CD4-positive, alpha-beta T cell treated with Interleukin-4 for 1 hour (primary cell): ENCODE measurements at regions not wholly inside any gene's neighbourhood (a gene's known extent, or its start where the extent isn't known, plus 50 kb on each side); places are given as distances from the start of the nearest gene placed in this dataset.
"Not testable (repeated sequence)": the region's sequence is repeated elsewhere in the genome, so short reads cannot be mapped to it uniquely, and the experiment has no call there.

ENCODE experiments used
- DNase-seq, 2 donors: peaks; one replicate each; pipeline ENCODE4 v3.0.0-alpha.2; 2020 to 2022

GRCh38 chr6:141746324-141746723, 386.4 kb upstream of the GJE1 start:
- not testable (repeated sequence) for DNase-seq

- no peak for DNase-seq
Measured at GRCh38 chr6:141744971-141745370, 387.8 kb upstream of the GJE1 start.

GRCh38 chr6:141744194-141744925, 388.4 kb upstream of the GJE1 start:
- DNase-seq: no peak

GRCh38 chr6:141736104-141736503, 396.6 kb upstream of the GJE1 start:
- DNase-seq: no peak

- DNase-seq: no peak
Measured at GRCh38 chr6:141735126-141735525, 397.6 kb upstream of the GJE1 start.

- no peak for DNase-seq
Measured at GRCh38 chr6:141734071-141734840, 398.5 kb upstream of the GJE1 start.

GRCh38 chr6:141729146-141729545, 403.6 kb upstream of the GJE1 start:
- DNase-seq: no peak

- no peak for DNase-seq
Measured at GRCh38 chr6:141728330-141728729, 404.4 kb upstream of the GJE1 start.

GRCh38 chr6:141726248-141726647, 406.5 kb upstream of the GJE1 start:
- DNase-seq: no peak

- no peak for DNase-seq
Measured at GRCh38 chr6:141724731-141725130, 408.0 kb upstream of the GJE1 start.

GRCh38 chr6:141719476-141719875, 413.2 kb upstream of the GJE1 start:
- no peak for DNase-seq

- no peak for DNase-seq
Measured at GRCh38 chr6:141705431-141705830, 427.3 kb upstream of the GJE1 start.

GRCh38 chr6:141704151-141704550, 428.6 kb upstream of the GJE1 start:
- no peak for DNase-seq

GRCh38 chr6:141701732-141702131, 431.0 kb upstream of the GJE1 start:
- DNase-seq: no peak

- no peak for DNase-seq
Measured at GRCh38 chr6:141700819-141701218, 431.9 kb upstream of the GJE1 start.

- no peak for DNase-seq
Measured at GRCh38 chr6:141688916-141689315, 443.8 kb upstream of the GJE1 start.

- DNase-seq: no peak
Measured at GRCh38 chr6:141685416-141685815, 447.3 kb upstream of the GJE1 start.

GRCh38 chr6:141682391-141682790, 450.3 kb upstream of the GJE1 start:
- DNase-seq: no peak

- DNase-seq: peak in 1 of 2 donors; percentile 40
Measured at GRCh38 chr6:141677598-141678211, 455.0 kb upstream of the GJE1 start.

GRCh38 chr6:141675957-141676356, 456.8 kb upstream of the GJE1 start:
- no peak for DNase-seq

GRCh38 chr6:141669141-141669540, 463.6 kb upstream of the GJE1 start:
- DNase-seq: no peak

GRCh38 chr6:141667580-141668309, 465.0 kb upstream of the GJE1 start:
- no peak for DNase-seq

- DNase-seq: no peak
Measured at GRCh38 chr6:141666187-141666586, 466.5 kb upstream of the GJE1 start.
